ENCODE measurements at regions not wholly inside any gene's neighbourhood (a gene's known extent, or its start where the extent isn't known, plus 50 kb on each side); places are given as distances from the start of the nearest gene placed in this dataset.

DNA sequence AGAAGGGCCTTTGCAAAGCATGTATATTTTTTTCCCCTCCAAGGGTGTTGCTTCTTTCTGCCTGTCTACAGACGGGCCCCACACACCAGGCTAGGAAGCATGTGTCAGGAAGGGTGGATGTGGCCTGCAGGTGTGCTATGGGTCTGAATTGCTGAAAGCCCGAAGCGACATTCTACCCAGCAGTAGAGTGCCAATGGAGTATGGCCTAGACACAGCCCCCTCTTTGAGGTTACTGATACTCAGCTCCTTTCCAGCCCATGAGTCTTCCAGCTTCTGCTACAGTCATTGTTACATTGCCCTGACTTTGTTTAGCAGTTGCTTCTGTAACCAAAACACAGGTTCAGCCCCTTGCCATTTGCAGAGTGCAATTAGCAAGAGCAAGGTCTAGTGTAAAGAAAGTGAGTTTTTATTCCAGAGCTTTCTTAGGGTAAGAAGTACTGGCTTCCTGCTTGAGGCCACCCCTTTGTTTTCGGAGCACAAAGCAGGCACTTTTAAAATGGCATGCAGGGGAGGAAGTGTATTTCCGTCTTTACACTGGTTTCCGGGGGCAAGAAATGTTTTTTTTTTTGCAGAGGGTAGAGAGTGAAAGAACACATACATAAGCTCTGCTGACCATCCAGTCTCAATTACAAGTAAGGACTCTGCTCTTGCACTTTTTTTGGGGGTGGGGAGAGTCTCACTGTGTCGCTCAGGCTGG is 428.0 kb upstream of the AMELY start:
- no peak for TF ChIP-seq POLR2A (IDR thresholded peaks at IDR 0.05)
- TF ChIP-seq, protein P1, sequence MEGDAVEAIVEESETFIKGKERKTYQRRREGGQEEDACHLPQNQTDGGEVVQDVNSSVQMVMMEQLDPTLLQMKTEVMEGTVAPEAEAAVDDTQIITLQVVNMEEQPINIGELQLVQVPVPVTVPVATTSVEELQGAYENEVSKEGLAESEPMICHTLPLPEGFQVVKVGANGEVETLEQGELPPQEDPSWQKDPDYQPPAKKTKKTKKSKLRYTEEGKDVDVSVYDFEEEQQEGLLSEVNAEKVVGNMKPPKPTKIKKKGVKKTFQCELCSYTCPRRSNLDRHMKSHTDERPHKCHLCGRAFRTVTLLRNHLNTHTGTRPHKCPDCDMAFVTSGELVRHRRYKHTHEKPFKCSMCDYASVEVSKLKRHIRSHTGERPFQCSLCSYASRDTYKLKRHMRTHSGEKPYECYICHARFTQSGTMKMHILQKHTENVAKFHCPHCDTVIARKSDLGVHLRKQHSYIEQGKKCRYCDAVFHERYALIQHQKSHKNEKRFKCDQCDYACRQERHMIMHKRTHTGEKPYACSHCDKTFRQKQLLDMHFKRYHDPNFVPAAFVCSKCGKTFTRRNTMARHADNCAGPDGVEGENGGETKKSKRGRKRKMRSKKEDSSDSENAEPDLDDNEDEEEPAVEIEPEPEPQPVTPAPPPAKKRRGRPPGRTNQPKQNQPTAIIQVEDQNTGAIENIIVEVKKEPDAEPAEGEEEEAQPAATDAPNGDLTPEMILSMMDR (IDR thresholded peaks at IDR 0.05): no peak
- intact Hi-C loops (cut with DNase I; ENCODE audit: low total_unique reads): no loop called here
- H3K4me3 ChIP-seq (ENCODE audit: low read depth, poor library complexity, severe bottlenecking): no peak overlapping the region
- no peak for DNase-seq (ENCODE audit: low spot score in 2 of 2)
- WGBS, 2 donors: 67% methylated on average over 6 of the region's 7 CpGs; no CpG with 5 or more reads in 1 of the 2 donors

DNA sequence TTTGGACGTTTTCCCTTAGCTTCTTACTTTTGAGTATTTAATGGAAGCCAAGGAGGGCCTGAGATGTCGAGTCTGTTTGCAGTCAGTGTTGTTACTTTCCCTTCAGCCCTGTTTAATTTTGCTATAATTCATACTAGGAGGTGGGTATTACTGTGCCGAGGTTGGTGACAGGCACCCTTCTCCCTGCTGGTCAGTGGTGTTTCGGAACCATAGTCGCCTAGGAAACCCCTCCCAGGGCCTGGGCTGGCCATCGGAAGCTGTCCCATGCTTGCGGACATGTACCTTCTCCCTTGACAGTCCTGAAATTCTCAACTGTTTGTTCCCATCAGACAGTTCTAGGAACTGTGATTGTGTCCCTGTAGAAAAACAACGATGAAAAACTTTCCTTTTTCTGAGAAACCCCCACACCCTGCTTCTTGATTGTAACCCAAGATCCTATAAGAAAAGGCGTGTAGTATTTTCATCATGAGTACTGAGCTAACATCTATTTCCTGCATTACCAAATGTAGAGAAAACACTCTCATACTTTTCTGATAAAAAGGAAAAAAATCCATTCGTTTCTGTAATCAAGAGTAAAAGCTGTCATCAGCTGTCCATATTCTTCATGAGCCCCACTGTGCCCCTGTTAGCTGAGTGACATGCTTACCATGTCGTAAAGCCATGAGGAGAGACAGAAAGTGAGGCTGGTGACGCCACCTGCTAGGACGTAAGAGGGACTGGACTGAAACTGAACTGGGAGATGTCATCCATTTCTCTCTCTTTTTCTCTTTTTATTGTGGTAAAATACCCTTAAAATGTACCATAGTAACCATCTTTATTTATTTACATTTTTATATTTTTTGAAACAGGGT is 424.7 kb upstream of the AMELY start:
- TF ChIP-seq, protein P1 (IDR thresholded peaks at IDR 0.05): no peak
- TF ChIP-seq POLR2A (IDR thresholded peaks at IDR 0.05): no peak
- H3K4me3 ChIP-seq (ENCODE audit: low read depth, poor library complexity, severe bottlenecking): no peak overlapping the region
- intact Hi-C loops (cut with DNase I; ENCODE audit: low total_unique reads): no loop called here
- 94% methylated on average over 13 of the region's 13 CpGs; no CpG with 5 or more reads in 1 of the 2 donors for WGBS, 2 donors
- DNase-seq (ENCODE audit: low spot score in 2 of 2): no peak

GRCh38 chrY:7334449-7334848 is 422.9 kb upstream of the AMELY start:
- intact Hi-C loops (cut with DNase I; ENCODE audit: low total_unique reads): no loop called here
- no peak for DNase-seq (ENCODE audit: low spot score in 2 of 2)
- TF ChIP-seq, protein P1 (IDR thresholded peaks at IDR 0.05): no peak
- no peak for TF ChIP-seq POLR2A (IDR thresholded peaks at IDR 0.05)
- 92% methylated on average over 1 of the region's 1 CpG; no CpG with 5 or more reads in 1 of the 2 donors for WGBS, 2 donors
- H3K4me3 ChIP-seq (ENCODE audit: low read depth, poor library complexity, severe bottlenecking): no peak overlapping the region

GRCh38 chrY:7326296-7327246 is 415.0 kb upstream of the AMELY start:
- no peak for TF ChIP-seq POLR2A (IDR thresholded peaks at IDR 0.05)
- TF ChIP-seq, protein P1 (IDR thresholded peaks at IDR 0.05): no peak
- DNase-seq (ENCODE audit: low spot score in 2 of 2): no peak
- 84% methylated on average over 9 of the region's 9 CpGs; no CpG with 5 or more reads in 1 of the 2 donors for WGBS, 2 donors
- H3K4me3 ChIP-seq (ENCODE audit: low read depth, poor library complexity, severe bottlenecking): no peak overlapping the region
- intact Hi-C loops (cut with DNase I; ENCODE audit: low total_unique reads): no loop called here

DNA sequence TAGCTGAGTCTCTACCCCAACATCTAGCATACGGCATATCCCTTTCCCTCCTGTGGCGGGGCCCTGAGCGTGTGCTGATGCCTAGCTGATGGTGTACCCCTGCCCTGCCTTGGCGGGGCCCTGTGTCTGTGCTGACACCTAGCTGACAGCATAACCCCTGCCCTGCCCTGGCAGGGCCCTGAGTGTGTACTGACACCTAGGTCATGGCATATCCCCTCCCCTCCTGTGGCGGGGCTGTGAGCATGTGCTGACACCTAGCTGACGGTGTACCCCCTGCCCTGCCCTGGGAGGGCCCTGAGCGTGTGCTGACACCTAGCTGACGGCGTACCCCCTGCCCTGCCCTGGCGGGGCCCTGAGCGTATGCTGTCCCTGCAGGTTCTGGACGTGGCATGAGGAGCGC is 414.0 kb upstream of the AMELY start:
- no peak for TF ChIP-seq POLR2A (IDR thresholded peaks at IDR 0.05)
- TF ChIP-seq, protein P1 (IDR thresholded peaks at IDR 0.05): no peak
- 100% methylated on average over 5 of the region's 13 CpGs; no CpG with 5 or more reads in 1 of the 2 donors for WGBS, 2 donors
- intact Hi-C loops (cut with DNase I; ENCODE audit: low total_unique reads): no loop called here
- no peak for DNase-seq (ENCODE audit: low spot score in 2 of 2)
- no peak overlapping the region for H3K4me3 ChIP-seq (ENCODE audit: low read depth, poor library complexity, severe bottlenecking)
